Endothelial cell (in vitro differentiated cells): ENCODE measurements at regions not wholly inside any gene's neighbourhood (a gene's known extent, or its start where the extent isn't known, plus 50 kb on each side); places are given as distances from the start of the nearest gene placed in this dataset.

Experiments used
- DNase-seq: peaks from one replicate; pipeline ENCODE4 v3.0.0; 2021; ENCODE audit warnings: low spot score
- H3K27ac Mint-ChIP-seq: one replicate; pipeline ENCODE4 v1.8.0; 2021; ENCODE audit warnings: mixed read lengths, inconsistent platforms; ENCODE audit not compliant: unreplicated experiment
- H3K27me3 Mint-ChIP-seq: one replicate; pipeline ENCODE4 v1.8.0; 2021; ENCODE audit warnings: mild to moderate bottlenecking, moderate library complexity, mixed read lengths, inconsistent platforms; ENCODE audit not compliant: unreplicated experiment
- H3K36me3 Mint-ChIP-seq: one replicate; pipeline ENCODE4 v1.8.0; 2021; ENCODE audit warnings: mild to moderate bottlenecking, low read depth, mixed read lengths, inconsistent platforms; ENCODE audit not compliant: unreplicated experiment
- H3K4me1 Mint-ChIP-seq: one replicate; pipeline ENCODE4 v1.8.0; 2021; ENCODE audit warnings: mild to moderate bottlenecking, mixed read lengths, inconsistent platforms; ENCODE audit not compliant: unreplicated experiment
- H3K4me3 Mint-ChIP-seq: one replicate; pipeline ENCODE4 v1.8.0; 2021; ENCODE audit warnings: mild to moderate bottlenecking, mixed read lengths, inconsistent platforms; ENCODE audit not compliant: unreplicated experiment
- H3K9me3 Mint-ChIP-seq: one replicate; pipeline ENCODE4 v1.8.0; 2021; ENCODE audit warnings: mixed read lengths, inconsistent platforms; ENCODE audit not compliant: unreplicated experiment
- TF ChIP-seq, protein P1 (sequence below): fragments of 200-600 bp; sonication (generic); IDR thresholded peaks from one replicate; pipeline ENCODE4 v1.5.0; 2021; ENCODE audit warnings: antibody characterized with exemption; ENCODE audit not compliant: unreplicated experiment

DNA sequence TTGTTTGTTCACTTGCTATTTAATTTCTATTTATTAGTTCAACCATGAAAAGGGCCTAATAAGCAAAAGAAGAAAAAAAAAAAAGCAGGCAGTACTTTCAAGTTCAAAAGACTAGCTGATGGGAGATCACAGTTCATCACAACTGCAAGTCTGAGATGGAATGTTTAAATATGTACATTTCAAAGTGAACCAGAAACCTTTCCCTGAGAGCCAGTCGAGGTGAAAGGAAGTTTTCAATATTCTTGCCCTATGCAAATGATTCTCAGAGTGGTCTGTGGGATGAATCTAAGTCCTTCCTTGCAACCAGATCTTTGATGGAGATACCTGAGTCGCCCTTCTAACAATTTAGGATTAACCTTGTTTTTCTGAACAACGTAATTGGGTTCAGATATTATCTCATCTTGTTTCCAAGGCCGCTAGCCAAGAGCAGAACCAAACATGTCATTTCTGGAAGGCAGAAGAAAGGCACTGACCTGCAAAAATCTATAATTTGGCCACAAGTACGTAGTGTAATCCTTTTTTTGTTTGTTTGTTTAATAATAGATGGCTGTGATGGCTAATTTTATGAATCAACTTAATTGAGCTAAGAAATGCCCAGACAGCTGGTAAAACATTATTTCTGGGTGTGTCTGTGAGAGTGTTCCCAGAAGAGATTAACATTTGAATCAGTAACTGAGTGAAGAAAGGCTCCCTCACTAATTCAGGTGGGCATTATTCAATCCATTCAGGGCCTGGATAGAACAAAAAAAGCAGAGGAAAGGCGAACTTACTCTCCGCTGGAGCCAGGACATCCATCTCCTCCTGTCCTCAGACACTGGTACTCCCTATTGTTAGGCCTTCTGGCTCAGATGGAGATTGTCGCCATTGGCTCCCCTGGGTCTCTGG is 171.1 kb upstream of the TMPO start:
- no peaks in the 10 kb centered on the region for H3K27me3 Mint-ChIP-seq
- H3K27ac Mint-ChIP-seq: no peak overlapping the region
- no peaks in the 10 kb centered on the region for H3K4me1 Mint-ChIP-seq
- no peaks in the 10 kb centered on the region for H3K36me3 Mint-ChIP-seq
- H3K9me3 Mint-ChIP-seq: no peaks in the 10 kb centered on the region
- no peak for DNase-seq
- TF ChIP-seq, protein P1, sequence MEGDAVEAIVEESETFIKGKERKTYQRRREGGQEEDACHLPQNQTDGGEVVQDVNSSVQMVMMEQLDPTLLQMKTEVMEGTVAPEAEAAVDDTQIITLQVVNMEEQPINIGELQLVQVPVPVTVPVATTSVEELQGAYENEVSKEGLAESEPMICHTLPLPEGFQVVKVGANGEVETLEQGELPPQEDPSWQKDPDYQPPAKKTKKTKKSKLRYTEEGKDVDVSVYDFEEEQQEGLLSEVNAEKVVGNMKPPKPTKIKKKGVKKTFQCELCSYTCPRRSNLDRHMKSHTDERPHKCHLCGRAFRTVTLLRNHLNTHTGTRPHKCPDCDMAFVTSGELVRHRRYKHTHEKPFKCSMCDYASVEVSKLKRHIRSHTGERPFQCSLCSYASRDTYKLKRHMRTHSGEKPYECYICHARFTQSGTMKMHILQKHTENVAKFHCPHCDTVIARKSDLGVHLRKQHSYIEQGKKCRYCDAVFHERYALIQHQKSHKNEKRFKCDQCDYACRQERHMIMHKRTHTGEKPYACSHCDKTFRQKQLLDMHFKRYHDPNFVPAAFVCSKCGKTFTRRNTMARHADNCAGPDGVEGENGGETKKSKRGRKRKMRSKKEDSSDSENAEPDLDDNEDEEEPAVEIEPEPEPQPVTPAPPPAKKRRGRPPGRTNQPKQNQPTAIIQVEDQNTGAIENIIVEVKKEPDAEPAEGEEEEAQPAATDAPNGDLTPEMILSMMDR: no peak
- H3K4me3 Mint-ChIP-seq: no peak overlapping the region

DNA sequence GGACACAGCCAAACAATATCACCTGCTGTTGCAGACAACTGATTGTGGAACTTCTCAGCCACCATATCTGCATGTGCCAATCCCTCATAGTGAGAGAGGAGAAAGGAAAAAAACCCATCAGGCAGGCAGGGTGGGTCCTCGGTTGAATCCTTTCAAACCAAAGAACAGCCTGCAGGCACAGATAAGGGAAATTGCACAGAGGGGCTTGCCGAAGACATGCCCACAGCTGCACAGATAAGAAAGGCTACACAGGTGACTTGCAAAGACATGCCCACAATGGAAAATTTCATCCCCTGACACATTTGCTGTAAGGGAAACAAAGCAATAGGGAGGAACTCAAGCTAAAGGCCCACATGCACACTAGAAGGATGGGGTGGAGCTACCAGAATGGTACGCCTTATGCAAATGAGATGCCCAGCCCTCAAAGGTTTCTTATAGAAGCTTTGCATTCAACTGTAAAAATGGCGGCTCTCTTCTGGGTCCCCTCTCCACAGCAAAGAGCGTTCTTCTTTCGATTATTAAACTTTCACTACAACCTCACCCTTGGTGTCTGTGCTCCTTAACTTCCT is 170.0 kb upstream of the TMPO start:
- no peak overlapping the region for H3K27ac Mint-ChIP-seq
- no peaks in the 10 kb centered on the region for H3K9me3 Mint-ChIP-seq
- no peak overlapping the region for H3K4me3 Mint-ChIP-seq
- H3K36me3 Mint-ChIP-seq: no peaks in the 10 kb centered on the region
- TF ChIP-seq, protein P1: no peak
- DNase-seq: no peak
- no peaks in the 10 kb centered on the region for H3K4me1 Mint-ChIP-seq
- no peaks in the 10 kb centered on the region for H3K27me3 Mint-ChIP-seq

DNA sequence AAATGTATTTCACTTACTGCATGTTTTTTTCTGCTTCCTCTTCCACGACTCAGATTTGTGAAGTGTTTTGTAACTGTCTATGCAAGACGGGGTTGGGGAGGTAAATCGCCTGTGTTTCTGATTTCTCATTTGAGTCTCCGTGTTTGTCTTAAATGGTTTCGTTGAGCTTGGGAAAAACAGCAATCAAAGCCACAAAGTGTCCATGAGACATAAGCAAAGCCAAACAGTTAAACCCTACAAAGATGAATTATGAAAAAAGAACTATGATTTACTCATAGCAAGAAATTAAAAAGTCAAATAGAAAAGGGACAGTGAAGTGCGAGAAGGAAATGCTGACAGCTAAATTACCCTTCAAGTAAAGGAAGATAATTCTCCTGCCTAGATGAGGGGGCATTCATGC is 164.3 kb upstream of the TMPO start:
- Mint-ChIP-seq H3K4me1 (no peaks in the 10 kb centered on the region), H3K27me3 (no peaks in the 10 kb centered on the region), H3K4me3 (no peak overlapping the region), H3K27ac (no peak overlapping the region), H3K9me3 (no peaks in the 10 kb centered on the region), H3K36me3 (no peaks in the 10 kb centered on the region)
- TF ChIP-seq, protein P1: no peak
- DNase-seq: no peak

DNA sequence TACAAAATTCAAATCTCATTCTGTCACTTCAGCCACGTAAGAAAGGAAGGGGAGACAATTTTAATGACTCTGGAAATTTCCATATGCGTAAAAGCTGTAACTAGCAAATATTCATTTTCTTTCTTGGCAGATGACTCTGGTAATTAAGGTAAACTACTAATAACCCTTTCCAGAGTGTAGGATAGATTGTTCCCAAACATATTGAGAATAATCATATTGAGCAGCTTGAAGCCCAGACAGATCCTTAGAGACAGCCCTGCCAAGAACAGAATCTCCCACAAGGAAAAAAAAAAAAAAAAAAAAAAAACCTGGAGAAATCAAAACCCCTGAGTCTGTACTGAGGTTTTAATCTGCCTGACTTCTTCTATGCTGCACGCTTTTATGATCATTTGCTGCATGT is 163.6 kb upstream of the TMPO start:
- H3K27me3 Mint-ChIP-seq: no peaks in the 10 kb centered on the region
- TF ChIP-seq, protein P1: no peak
- H3K27ac Mint-ChIP-seq: no peak overlapping the region
- H3K4me1 Mint-ChIP-seq: no peaks in the 10 kb centered on the region
- no peak for DNase-seq
- no peaks in the 10 kb centered on the region for H3K36me3 Mint-ChIP-seq
- H3K4me3 Mint-ChIP-seq: no peak overlapping the region
- H3K9me3 Mint-ChIP-seq: no peaks in the 10 kb centered on the region

DNA sequence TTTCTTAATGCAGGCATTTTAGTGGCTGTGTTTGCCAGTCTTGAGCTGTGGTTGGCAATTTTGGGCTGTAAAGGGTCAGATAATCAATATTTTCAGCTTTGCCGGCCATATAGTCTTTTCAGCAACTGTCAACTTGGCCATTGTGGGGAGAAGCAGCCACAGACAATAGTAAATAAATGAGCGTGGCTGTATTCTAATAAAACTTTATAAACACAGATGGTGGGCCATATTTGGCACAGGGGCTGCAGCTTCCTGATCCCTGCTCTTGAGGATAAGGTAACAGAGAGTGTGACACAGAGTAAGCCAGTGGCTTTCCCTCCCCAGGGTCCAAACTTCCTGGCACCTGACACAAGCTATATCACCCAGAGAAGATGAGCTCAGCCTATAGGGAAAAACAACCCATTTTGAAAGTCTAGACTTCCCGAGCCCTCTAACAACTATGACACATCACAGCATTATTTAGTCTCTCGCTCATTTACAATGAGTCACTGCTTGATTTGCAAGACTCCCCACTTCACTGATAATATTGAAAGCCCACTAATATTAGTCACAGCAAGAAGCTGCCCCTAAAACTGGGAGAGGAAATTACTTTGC is 163.1 kb upstream of the TMPO start:
- H3K4me3 Mint-ChIP-seq: no peak overlapping the region
- H3K27me3 Mint-ChIP-seq: no peaks in the 10 kb centered on the region
- TF ChIP-seq, protein P1: no peak
- no peak for DNase-seq
- H3K9me3 Mint-ChIP-seq: no peaks in the 10 kb centered on the region
- H3K4me1 Mint-ChIP-seq: no peaks in the 10 kb centered on the region
- H3K36me3 Mint-ChIP-seq: no peaks in the 10 kb centered on the region
- H3K27ac Mint-ChIP-seq: no peak overlapping the region
